Fibroblast of lung (primary cell): ENCODE measurements at regions not wholly inside any gene's neighbourhood (a gene's known extent, or its start where the extent isn't known, plus 50 kb on each side); places are given as distances from the start of the nearest gene placed in this dataset.

ENCODE experiments used
- DNase-seq, 2 donors: peaks; one replicate each; pipeline versions ENCODE4 v3.0.0 to v3.0.0-alpha.2; 2010; ENCODE audit warnings: low read depth in 2 of 2
- H2AFZ ChIP-seq: 2 replicates; pipeline ENCODE4 v1.5.1; 2012; ENCODE audit warnings: low read length, control low read depth, inconsistent platforms
- H3K27ac ChIP-seq: 2 replicates; pipeline ENCODE4 v1.5.1; 2011; ENCODE audit warnings: low read length, control low read depth; ENCODE audit not compliant: insufficient read depth
- H3K27me3 ChIP-seq: 2 replicates; pipeline ENCODE4 v1.5.1; 2011; ENCODE audit warnings: mild to moderate bottlenecking, low read length; ENCODE audit not compliant: control insufficient read depth, insufficient read depth
- H3K36me3 ChIP-seq: 2 replicates; pipeline ENCODE4 v1.5.1; 2011; ENCODE audit warnings: low read length; ENCODE audit not compliant: control insufficient read depth, insufficient read depth
- H3K4me1 ChIP-seq: 2 replicates; pipeline ENCODE4 v1.5.1; 2011; ENCODE audit warnings: low read length; ENCODE audit not compliant: control insufficient read depth, insufficient read depth; ENCODE audit errors: extremely low read depth
- H3K4me2 ChIP-seq: 2 replicates; pipeline ENCODE4 v1.5.1; 2011; ENCODE audit warnings: low read length, control low read depth; ENCODE audit not compliant: insufficient read depth; ENCODE audit errors: extremely low read depth
- H3K4me3 ChIP-seq, 4 experiments: fragments of 200-600 bp in 1 of 4; sonication (generic) in 1 of 4; replicated peaks in 1 of 4; 2 replicates each; pipeline ENCODE4 v1.5.1; 2011 to 2016; ENCODE audit warnings: low read length in 4 of 4, low read depth in 3 of 4, mild to moderate bottlenecking in 3 of 4, control low read depth in 2 of 4, inconsistent platforms in 1 of 4, mixed read lengths in 1 of 4; ENCODE audit not compliant: insufficient read depth in 1 of 4; ENCODE audit errors: control extremely low read depth in 1 of 4
- H3K79me2 ChIP-seq: 2 replicates; pipeline ENCODE4 v1.5.1; 2012; ENCODE audit warnings: mild to moderate bottlenecking, low read length, inconsistent platforms; ENCODE audit not compliant: control insufficient read depth, insufficient read depth
- H3K9ac ChIP-seq: 2 replicates; pipeline ENCODE4 v1.5.1; 2011; ENCODE audit warnings: mild to moderate bottlenecking, low read length, control low read depth; ENCODE audit not compliant: insufficient read depth
- H3K9me3 ChIP-seq: 2 replicates; pipeline ENCODE4 v1.5.1; 2012; ENCODE audit warnings: low read depth, low read length; ENCODE audit not compliant: control insufficient read depth, insufficient read depth
- H4K20me1 ChIP-seq: 2 replicates; pipeline ENCODE4 v1.5.1; 2011; ENCODE audit warnings: low read length; ENCODE audit not compliant: control insufficient read depth, insufficient read depth; ENCODE audit errors: extremely low read depth
- CTCF ChIP-seq, 2 donors: IDR thresholded peaks in 1 of 2; conservative IDR thresholded peaks in 1 of 2; 1 replicate in 1 of 2; 2 replicates in 1 of 2; pipeline ENCODE4 v1.5.1; 2011 to 2012; ENCODE audit warnings: low read length in 2 of 2, control low read depth in 1 of 2, inconsistent platforms in 1 of 2, low read depth in 1 of 2, mild to moderate bottlenecking in 1 of 2
- EZH2 ChIP-seq: IDR thresholded peaks from 2 replicates; pipeline ENCODE4 v1.5.1; 2012; ENCODE audit warnings: low read length, control low read depth, mild to moderate bottlenecking; ENCODE audit errors: missing control alignments

DNA sequence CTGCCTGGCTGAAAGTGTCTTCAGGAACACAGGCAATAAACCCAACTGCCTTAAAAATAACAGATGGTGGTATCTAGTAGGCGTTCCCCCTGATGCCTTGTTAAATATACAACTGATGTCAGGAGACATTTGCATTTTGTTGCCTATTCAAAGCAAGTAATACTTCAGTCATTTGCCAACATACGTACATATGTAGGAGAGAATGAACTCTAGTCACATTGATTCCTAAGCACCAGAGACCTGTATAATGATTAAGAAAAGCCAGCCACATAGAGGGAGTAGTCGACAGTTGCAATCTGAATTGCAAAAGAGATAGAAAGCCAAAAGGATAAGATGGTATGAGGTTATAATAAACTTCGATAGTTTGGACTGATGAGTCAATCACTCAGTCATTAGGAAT, 191.0 kb upstream of the EMCN start:
- Histone ChIP-seq H3K27me3 (no peaks in the 10 kb centered on the region), H3K4me2 (no peak overlapping the region), H3K4me1 (no peaks in the 10 kb centered on the region), H3K79me2 (no peaks in the 10 kb centered on the region), H2AFZ (no peak overlapping the region), H3K9ac (no peak overlapping the region), H4K20me1 (no peaks in the 10 kb centered on the region), H3K4me3 (no peak overlapping the region), H3K36me3 (no peaks in the 10 kb centered on the region), H3K27ac (no peak overlapping the region), H3K9me3 (no peaks in the 10 kb centered on the region)
- TF ChIP-seq CTCF (conservative IDR thresholded peaks at IDR 0.05 in 1 of 2, IDR thresholded peaks at IDR 0.05 in 1 of 2; ENCODE audit: low read depth in 1 of 2, low read length in 2 of 2) (no peak), EZH2 (no peak)
- no peak for DNase-seq

DNA sequence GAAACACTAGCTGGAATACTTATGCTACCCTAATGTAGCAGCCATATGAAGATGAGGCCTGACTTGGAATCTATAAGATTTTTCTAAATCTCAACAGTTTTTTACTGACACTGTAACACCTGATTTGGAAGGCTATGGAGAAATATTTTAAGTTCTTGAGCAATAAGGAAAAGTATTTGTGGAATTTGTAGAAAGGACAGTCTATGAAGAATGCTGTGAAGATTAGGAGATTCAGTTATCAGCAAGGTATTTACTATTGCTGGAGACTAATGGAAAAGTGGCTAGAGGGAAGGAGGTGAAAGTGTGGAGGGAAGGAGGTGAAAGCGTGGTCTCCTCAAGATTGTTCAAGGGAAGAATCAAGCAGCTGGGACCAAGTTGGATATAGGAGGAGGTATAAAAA, 190.0 kb upstream of the EMCN start:
- Histone ChIP-seq H3K9ac (no peak overlapping the region), H3K4me1 (no peaks in the 10 kb centered on the region), H2AFZ (no peak overlapping the region), H4K20me1 (no peaks in the 10 kb centered on the region), H3K9me3 (no peaks in the 10 kb centered on the region), H3K4me2 (no peak overlapping the region), H3K4me3 (no peak overlapping the region), H3K36me3 (no peaks in the 10 kb centered on the region), H3K27me3 (no peaks in the 10 kb centered on the region), H3K27ac (no peak overlapping the region), H3K79me2 (no peaks in the 10 kb centered on the region)
- DNase-seq, result peak in 1 of 2 donors; percentile 52
- TF ChIP-seq CTCF (conservative IDR thresholded peaks at IDR 0.05 in 1 of 2, IDR thresholded peaks at IDR 0.05 in 1 of 2; ENCODE audit: low read depth in 1 of 2, low read length in 2 of 2) (no peak), EZH2 (no peak)

DNA sequence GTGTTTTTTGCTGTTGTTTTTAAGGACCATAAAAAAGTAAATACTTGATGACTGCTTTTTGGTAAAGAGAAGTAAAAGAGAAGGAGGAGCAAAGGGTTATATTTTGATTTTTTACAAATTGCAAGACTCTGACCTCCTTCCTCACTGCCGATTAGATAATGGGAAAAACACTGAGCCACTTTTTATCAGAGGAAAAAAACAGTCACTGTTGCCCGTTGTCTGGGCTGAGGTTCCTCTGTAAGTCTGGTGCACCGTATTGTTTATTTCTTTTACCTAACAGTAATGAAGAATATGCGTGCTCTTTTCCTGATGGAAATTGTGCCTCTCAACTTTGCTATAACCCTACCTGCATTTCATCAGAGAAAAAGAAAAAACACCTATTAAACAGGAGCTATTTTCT, 178.7 kb upstream of the EMCN start:
- peak in 1 of 2 donors; percentile 2 for DNase-seq
- no peaks in the 10 kb centered on the region for H3K9me3 ChIP-seq
- no peaks in the 10 kb centered on the region for H3K36me3 ChIP-seq
- no peak overlapping the region for H3K27ac ChIP-seq
- TF ChIP-seq CTCF (conservative IDR thresholded peaks at IDR 0.05 in 1 of 2, IDR thresholded peaks at IDR 0.05 in 1 of 2; ENCODE audit: low read depth in 1 of 2, low read length in 2 of 2) (no peak), EZH2 (no peak)
- H3K27me3 ChIP-seq, result no peaks in the 10 kb centered on the region
- H3K9ac ChIP-seq, result no peak overlapping the region
- H2AFZ ChIP-seq, result no peak overlapping the region
- H3K4me3 ChIP-seq, result no peak overlapping the region
- no peaks in the 10 kb centered on the region for H3K4me1 ChIP-seq
- no peaks in the 10 kb centered on the region for H4K20me1 ChIP-seq
- H3K79me2 ChIP-seq, result no peaks in the 10 kb centered on the region
- no peak overlapping the region for H3K4me2 ChIP-seq
